Endometrial microvascular endothelial cells (primary cell): ENCODE measurements at regions not wholly inside any gene's neighbourhood (a gene's known extent, or its start where the extent isn't known, plus 50 kb on each side); places are given as distances from the start of the nearest gene placed in this dataset.
"Not testable (repeated sequence)": the region's sequence is repeated elsewhere in the genome, so short reads cannot be mapped to it uniquely, and the experiment has no call there.

Source experiments
- in situ Hi-C: cut with HindIII; loops from 2 replicates; pipeline ENCODE4 v1.10.0; 2017; ENCODE audit warnings: low sequenced_read_pairs, low pct_unique_long_range_greater_than_20kb; ENCODE audit errors: inconsistent ontology term

DNA sequence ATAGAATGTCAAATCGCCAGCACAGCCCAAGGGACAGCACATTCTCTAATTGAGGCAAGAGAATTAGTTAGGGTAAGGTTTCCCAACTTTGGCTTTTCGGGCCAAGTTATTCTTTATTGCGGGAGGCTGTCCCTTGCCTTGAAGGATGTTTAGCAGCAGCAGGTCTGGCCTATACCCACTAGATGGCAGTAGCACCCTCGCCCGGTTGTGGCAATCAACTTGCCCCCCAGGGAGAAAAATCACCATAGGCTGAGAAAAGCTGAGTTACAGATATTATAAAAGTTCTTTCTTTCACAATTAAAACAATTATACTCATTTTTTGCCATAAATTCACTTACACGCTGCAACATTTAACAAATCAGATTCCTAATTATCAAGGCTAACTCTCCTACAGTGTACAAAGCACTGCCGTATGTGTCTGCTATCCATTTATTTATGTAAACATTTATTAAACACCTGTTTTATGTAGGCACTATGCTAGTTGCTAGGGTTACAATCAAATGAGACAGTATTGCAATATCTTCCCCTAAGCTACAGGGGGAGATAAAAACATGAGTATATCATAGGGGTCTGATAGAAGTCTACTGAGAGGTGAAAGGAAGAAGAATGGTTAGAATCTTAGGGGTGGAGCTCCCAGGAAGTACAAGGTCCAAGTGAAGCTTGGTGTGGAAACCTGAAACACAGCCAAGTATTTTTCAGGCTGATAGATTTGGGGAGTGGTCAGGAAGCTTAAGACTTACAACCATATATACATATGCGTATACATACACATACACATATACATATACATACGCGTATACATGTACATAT lies 452.3 kb downstream of the RAB38 start:
- in situ Hi-C loops = no loop called here

DNA sequence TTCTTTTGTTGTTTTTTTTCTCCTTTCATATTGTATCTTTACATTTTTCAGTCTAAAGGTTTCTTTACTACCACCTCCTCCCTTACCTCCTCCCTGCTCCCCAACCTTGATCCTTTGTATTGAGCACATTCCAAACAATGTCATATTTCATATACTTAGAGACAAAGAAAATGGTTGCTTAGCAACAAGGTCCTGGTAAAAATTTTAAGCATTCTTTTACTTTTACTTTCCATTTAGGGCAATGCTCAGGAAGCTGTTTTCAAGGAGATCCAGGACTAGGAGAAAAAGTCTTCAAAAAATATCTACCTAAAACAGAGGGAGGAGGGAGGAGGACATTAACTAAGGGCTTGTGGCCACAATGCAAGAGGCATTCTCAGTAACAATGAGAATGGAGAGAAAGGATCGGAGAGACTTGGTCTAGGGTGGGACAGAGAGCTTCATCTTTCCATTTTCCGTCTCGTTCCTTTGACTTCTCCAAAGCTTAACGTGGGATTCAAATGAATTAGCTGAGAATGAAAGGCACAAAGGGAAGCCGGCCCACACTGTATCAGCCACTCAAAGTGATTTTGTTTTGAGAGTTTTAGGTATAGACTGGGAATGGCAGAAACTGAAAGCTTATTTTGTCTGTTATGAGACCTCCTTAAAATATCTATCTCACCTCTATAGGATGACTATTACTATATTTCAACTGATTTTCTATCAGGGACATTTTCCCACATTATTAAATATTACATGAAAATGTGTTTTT lies 455.7 kb downstream of the RAB38 start:
- in situ Hi-C loops = no loop called here

DNA sequence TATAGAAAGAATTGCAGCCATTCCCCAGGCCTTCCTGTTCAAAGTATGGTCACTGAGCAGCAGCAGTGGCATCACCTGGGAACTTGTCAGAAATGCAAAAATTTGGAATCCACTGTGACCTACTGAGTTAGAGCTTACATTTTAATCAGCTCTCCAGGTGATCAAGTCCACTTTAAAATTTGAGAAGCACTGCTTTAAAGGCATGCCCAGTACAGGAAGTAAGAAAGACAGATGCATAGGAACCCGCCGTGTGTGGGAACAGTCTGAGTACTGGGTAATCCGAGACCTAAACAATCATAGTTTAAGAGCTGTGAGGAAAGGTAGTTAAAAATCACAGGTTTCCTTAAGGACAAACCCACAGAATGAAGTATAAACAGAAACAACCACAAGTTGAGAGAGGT lies 462.4 kb downstream of the RAB38 start:
- in situ Hi-C loops = no loop called here

DNA sequence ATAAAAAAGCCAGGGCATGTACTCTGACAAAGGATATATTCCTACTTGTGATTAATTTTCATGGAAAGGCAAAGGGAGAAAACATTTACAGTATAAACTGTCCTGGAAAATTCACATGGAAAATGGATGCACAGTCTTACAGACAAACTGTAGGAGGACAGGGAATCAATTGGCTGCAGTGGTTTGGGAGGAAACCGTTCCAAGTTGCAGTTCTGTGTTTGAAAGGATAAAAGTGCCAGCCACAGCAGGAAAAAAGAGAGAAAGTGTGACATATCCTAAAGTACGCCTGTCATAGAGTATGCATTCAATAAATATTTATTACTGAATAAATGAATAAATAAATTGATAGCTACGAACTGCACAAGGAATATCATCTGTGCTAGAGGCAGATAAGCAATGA lies 462.9 kb downstream of the RAB38 start:
- in situ Hi-C loops = no loop called here

DNA sequence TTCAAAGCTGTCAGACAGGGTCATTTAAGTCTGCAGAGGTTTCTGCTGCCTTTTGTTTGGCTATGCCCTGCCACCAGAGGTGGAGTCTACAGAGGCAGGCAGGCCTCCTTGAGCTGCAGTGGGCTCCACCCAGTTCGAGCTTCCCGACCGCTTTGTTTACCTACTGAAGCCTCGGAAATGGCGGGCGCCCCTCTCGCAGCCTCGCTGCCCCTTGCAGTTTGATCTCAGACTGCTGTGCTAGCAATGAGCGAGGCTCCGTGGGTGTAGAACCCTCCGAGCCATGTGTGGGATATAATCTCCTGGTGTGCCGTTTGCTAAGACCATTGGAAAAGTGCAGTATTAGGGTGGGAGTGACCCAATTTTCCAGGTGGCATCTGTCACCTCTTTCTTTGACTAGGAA lies 471.7 kb downstream of the RAB38 start:
- in situ Hi-C loops = not testable (repeated sequence)

DNA sequence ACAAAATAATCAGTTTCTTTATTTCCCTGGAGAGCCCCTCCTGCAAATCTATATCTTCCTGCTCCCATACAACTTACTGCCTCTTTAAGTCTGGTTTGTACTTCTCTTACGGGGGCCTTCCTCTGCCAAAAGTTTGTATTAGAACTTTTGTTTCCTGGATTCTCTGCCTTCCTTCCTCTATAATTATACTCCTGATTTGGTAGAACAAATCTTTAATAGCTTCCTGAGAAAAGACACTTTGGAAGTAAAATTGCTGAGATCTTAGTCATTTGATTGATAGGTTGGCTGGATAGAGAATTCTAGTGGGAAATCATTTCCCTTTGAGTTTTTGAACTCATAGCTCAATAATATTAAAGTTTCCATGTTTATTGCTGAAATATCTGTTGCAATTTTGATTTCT lies 499.2 kb downstream of the RAB38 start:
- in situ Hi-C loops = no loop called here

DNA sequence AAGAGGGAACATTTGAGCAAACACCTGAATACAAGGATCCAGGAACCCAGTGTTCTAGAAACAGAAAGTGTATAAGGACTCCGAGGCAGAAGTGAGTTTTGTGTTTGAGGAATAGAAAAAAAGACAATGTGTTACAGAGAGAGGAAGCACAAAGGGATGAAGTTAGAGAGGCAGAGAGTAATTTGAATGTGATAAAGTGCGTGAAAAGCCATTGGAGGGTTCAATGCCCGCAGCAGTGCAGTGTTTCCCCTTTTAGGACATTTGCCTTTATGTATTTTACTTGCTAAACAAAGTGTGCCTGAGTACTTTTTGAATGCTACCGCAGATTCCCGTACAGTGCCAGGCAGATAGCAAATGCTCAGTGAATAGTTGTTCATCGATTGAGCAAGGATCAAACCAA lies 508.5 kb downstream of the RAB38 start:
- in situ Hi-C loops = no loop called here

DNA sequence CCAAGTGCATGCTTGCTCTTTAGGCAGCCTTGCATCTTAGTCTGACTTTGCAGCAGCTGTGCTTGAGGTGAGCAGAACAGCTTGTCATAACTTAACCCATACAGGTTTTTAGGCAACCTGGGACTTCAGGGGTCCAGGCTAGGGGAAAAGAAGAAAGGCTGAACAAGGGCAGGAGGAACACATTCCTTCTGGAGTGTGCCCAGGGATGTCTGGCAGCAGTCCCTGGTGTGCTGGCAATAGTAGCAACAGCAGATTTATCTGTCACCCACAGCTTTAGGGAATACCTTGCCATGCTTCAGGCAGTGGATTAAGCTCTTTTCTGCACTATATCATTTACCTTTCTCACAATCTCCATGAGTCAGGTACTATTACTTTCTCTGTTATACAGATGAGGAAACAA lies 513.0 kb downstream of the RAB38 start:
- in situ Hi-C loops = no loop called here

DNA sequence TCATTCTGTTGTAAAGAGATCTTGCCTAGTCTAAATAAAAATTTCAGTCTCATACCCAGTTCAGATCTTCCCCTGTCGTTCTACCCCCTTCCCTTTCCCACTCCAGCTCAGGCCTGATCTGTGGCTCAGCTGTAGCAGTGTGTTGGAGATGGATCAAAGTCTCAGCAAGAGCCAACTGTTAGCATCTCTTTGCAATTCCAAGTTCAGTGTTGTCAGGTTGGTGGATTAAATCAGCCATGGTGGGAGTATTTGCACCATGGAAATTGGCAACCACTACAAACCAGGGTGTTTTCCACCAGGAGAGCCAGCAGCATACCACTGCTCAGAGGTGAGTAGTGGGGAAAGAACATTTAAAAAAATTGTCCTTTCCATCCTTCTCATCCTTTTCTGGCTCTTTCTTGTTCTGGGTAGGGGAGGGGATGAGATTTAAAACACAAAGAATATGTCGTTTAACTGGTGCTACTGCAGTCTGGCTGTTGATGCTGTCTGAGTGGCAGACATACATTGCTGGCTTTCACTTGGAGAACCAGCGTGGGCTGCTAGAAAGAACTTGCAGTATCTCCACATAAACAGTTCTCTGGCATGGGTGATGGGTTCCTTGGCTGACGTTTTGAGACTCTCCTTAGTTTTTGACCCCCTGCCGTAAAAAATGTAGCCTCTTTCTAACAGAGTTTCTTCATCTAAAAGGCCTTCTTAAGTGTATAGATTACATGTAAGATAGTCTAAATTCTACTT lies 514.1 kb downstream of the RAB38 start:
- in situ Hi-C loops = no loop called here

DNA sequence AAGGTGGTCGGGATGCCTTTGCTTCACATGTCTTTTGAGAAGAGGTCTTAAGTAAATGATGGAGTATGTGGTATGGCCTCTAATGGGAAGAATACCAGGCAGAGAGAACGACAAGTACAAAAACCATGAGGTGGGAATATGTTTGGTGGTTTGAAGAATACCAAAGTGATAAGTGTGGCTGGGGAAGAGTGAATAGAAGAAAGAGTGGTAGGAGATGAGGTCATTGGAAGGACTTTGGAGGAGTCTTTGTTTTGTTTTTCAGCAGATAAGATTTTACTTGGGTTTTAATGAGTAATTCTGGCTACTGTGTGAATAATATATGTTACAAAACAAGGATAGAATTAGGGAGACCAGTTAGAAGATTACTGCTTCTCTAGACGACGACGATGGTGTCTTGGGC lies 515.4 kb downstream of the RAB38 start:
- in situ Hi-C loops = no loop called here

DNA sequence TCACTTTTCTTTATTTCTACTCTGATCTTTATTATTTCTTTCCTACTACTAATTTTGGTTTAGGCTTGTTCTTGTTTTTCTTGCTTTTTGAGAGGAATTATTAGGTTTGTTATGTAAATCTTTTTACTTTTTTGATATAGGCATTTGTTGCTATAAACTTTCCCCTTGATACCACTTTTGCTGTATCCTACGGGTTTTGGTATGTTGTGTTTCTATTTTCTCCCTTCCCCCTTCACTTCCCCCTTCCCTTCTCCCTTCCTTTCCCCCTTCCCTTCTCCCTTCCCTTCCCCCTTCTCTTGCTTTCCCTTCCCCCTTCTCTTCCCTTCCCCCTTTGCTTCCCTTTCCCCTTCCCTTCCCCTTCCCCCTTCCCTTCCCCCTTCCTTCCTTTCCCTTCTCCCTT lies 529.6 kb downstream of the RAB38 start:
- in situ Hi-C loops = no loop called here

DNA sequence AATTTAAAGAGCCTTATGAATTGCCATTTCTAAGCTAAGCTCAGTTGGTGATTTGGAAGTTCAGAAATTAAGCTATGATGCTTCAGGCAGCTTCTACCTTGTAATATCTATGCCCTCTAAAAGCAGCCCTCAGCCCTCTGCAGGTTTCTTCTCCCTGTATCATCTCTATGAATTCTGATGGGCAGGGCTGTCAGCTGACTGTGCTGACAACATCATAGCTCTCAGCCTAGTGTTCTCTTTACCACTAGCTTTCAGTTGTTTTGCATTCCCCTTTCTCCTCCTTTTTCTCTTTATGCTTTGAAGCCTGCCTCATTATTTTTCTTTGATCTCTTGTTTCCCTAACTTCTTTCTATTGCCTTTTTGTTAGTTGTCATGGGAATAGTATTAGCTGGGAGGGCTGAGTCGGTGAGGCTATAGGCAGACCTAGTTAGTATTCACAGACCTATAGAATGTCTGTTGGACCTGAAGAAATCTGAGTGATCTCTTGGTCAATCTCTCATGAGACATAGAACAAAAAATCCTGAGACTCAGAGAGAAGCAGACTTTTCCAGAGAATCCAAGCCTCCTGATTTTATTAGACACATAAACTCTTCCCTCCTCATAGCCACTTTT lies 535.4 kb downstream of the RAB38 start:
- in situ Hi-C loops = no loop called here

DNA sequence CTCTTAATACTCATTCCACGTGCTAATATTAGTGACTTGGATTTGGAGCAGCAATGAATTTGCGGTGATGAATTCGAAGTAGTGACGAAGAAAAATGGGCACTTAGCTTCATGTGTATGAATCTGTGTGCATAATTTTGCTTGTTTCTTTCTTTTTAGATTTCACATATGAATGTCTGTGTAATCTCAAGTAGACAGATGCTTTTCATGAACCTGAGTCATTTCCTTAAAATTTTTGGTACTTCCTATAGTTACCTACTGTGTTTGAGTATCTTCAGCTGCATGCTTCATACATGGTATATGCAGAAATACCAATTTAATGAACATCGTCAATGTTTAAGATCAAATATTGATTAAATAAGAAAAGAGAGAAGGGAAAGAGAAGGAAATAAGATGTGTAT lies 540.2 kb downstream of the RAB38 start:
- in situ Hi-C loops = no loop called here

DNA sequence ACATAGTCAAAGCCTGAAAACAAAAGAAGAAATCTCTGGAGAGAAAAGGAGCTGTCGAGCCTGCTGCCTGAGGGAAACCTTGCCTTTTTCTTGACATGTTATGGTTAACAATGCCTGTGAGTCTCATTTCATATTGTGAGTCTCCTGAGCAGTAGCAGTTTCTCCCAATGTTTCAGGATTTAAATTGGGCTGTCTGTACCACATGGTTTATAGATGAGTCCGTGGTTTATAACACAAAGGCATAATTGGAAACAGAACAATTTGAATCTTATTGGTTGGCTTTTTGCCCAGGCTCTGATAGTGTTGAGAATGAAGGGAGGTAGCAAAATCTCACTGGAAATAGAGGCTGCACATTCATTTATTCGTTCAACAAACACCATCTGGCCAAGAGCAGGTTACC lies 540.9 kb downstream of the RAB38 start:
- in situ Hi-C loops = no loop called here

DNA sequence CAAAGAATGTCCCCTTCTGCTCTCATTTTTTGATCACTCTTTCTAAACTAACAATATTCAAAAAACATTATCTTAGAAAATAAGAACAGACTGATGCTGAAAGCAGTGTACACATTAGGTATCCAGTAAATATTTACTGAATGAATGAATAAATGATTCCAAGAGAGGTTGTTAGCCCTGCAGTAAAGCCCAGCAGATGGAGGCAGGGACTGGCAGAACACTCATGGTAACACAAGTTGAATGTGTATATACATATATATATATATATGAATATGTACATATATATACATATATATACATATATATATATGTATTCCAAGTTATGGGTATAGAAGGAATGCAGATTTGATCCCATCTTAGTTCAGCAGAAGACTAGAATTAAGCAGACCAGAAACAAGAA lies 546.3 kb downstream of the RAB38 start:
- in situ Hi-C loops = no loop called here

DNA sequence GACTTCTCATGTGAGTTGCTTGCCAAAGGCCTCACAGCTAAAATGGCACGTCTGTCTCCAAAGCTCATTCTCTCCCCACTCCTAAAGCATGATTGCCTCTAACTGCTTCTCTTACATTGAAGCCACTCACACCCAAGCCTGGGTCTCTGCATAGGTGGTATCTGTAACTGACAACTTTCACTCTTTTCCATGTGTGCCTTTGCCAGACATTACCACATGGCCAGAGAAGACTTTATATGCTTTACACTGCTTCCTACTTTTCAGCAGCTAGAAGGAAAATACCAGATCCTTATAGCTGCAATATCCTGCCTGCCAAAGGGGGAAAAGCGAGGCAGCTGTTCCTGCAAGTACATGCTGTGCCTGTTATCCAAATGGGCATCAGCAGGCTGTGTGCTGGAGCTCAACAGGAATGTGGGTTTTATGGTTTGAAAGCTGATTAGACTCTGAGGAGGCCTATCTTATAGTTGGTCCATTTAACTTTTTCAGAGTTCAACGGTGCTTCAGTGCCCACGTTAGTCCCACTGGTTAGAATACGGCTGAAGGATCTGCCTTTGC lies 547.1 kb downstream of the RAB38 start:
- in situ Hi-C loops = no loop called here

DNA sequence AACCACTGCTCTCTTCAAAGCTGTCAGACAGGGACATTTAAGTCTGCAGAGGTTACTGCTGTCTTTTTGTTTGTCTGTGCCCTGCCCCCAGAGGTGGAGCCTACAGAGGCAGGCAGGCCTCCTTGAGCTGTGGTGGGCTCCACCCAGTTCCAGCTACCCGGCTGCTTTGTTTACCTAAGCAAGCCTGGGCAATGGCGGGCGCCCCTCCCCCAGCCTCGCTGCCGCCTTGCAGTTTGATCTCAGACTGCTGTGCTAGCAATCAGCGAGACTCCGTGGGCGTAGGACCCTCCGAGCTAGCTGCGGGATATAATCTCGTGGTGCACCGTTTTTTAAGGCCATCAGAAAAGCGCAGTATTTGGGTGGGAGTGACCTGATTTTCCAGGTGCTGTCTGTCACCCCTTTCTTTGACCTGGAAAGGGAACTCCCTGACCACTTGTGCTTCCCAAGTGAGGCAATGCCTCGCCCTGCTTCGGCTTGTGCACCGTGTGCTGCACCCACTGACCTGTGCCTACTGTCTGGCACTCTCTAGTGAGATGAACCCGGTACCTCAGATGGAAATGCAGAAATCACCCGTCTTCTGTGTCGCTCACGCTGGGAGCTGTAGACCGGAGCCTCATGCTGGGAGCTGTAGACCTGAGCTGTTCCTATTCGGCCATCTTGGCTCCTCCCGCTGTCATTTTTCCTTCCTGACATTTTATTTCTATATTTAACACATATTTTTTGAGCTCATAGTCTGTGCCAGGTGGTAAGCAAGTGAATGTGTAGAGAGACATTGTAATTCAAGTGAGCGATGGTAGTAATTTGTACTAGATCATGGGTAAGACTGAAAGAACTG lies 551.5 kb downstream of the RAB38 start:
- in situ Hi-C loops = not testable (repeated sequence)

DNA sequence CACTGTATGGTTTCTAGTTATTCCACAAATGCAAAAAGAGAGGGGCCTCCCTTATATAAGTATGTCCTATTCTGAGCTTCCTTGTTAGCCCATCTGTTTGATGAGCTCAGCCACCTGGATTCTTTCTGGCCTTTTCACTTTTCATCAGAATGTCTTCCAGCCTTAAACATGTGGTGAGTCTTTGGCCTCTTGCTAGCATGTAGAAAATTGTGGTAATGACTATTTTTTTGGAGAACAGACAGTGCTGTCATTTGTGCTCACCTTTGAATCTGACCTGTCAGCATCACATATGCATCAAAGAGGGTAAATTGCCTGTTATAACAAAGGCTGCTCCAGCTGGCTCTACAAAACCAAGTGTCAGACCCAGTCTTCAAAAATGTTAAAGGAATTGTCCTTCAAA lies 558.7 kb downstream of the RAB38 start:
- in situ Hi-C loops = no loop called here
